IMR-90 (cell line): ENCODE measurements at regions not wholly inside any gene's neighbourhood (a gene's known extent, or its start where the extent isn't known, plus 50 kb on each side); places are given as distances from the start of the nearest gene placed in this dataset.

ENCODE experiments used
- ATAC-seq: fragments of 200-7000 bp; cut with Tn5 transposase; 2 replicates; pipeline ENCODE4 v1.9.1; 2020; ENCODE audit warnings: low read depth, mild to moderate bottlenecking, moderate library complexity
- BruUV-seq: library from RNA; stranded (reverse); fragments of 400-500 nt; replicated peaks from 2 replicates; lab custom pipeline; 2021; lab: Mats Ljungman, UMichigan
- CTCF ChIA-PET: fragments of 300-600 bp; formaldehyde crosslinking; extraction: SDS; loops from one replicate; lab custom pipeline; 2021; ENCODE audit warnings: antibody characterized with exemption; lab: Yijun Ruan, JAX
- POLR2A ChIA-PET: fragments of 300-600 bp; sonication (Branson Sonifier 250); formaldehyde crosslinking; loops from one replicate; lab custom pipeline; 2022; ENCODE audit warnings: antibody characterized with exemption; ENCODE audit not compliant: unreplicated experiment; lab: Charles Lee
- DNase-seq: peaks from one replicate; pipeline ENCODE4 v3.0.0; 2013
- H2AFZ ChIP-seq: replicated peaks from 2 replicates; pipeline ENCODE3; 2013; ENCODE audit warnings: low read length, mild to moderate bottlenecking; ENCODE audit not compliant: poor library complexity
- H2AK5ac ChIP-seq: 2 replicates; pipeline ENCODE4 v1.6.1; 2013; ENCODE audit warnings: low read depth, low read length, inconsistent platforms
- H2AK9ac ChIP-seq: replicated peaks from 2 replicates; pipeline ENCODE3; 2013; ENCODE audit warnings: mild to moderate bottlenecking, low read depth, low read length, moderate library complexity; ENCODE audit not compliant: poor library complexity
- H2BK120ac ChIP-seq: 2 replicates; pipeline ENCODE4 v1.6.1; 2013; ENCODE audit warnings: low read depth, low read length, inconsistent platforms
- H2BK15ac ChIP-seq: 3 replicates; pipeline ENCODE4 v1.6.1; 2013; ENCODE audit warnings: low read depth, low read length, inconsistent platforms
- H2BK20ac ChIP-seq: 2 replicates; pipeline ENCODE4 v1.6.1; 2013; ENCODE audit warnings: low read depth, mild to moderate bottlenecking, inconsistent platforms, low read length, moderate library complexity
- H2BK5ac ChIP-seq: 2 replicates; pipeline ENCODE4 v1.6.1; 2013; ENCODE audit warnings: mild to moderate bottlenecking, low read depth, low read length, inconsistent platforms; ENCODE audit not compliant: poor library complexity, severe bottlenecking
- H3K14ac ChIP-seq: replicated peaks from 2 replicates; pipeline ENCODE4 v1.6.1; 2013; ENCODE audit warnings: low read depth, low read length, inconsistent platforms
- H3K18ac ChIP-seq: 2 replicates; pipeline ENCODE4 v1.6.1; 2013; ENCODE audit warnings: low read depth, low read length, control low read depth
- H3K23ac ChIP-seq: 2 replicates; pipeline ENCODE4 v1.6.1; 2013; ENCODE audit warnings: low read depth, low read length, inconsistent platforms
- H3K27ac ChIP-seq: 2 replicates; pipeline ENCODE4 v1.5.1; 2013; ENCODE audit warnings: mild to moderate bottlenecking, control low read depth, low read length; ENCODE audit not compliant: insufficient read depth
- H3K27me3 ChIP-seq: 2 replicates; pipeline ENCODE4 v1.6.1; 2013; ENCODE audit warnings: low read length; ENCODE audit not compliant: control insufficient read depth, insufficient read depth
- H3K36me3 ChIP-seq: 2 replicates; pipeline ENCODE4 v1.6.1; 2013; ENCODE audit warnings: low read length, mixed read lengths; ENCODE audit not compliant: control insufficient read depth, insufficient read depth
- H3K4ac ChIP-seq: 2 replicates; pipeline ENCODE4 v1.6.1; 2013; ENCODE audit warnings: low read depth, low read length, inconsistent platforms
- H3K4me1 ChIP-seq: 2 replicates; pipeline ENCODE4 v1.6.1; 2013; ENCODE audit warnings: low read length, mixed read lengths; ENCODE audit not compliant: control insufficient read depth, insufficient read depth
- H3K4me2 ChIP-seq: 2 replicates; pipeline ENCODE4 v1.6.1; 2013; ENCODE audit warnings: low read depth, mild to moderate bottlenecking, control low read depth, low read length, moderate library complexity
- H3K4me3 ChIP-seq: 2 replicates; pipeline ENCODE4 v1.5.1; 2013; ENCODE audit warnings: low read depth, mild to moderate bottlenecking, control low read depth, low read length, moderate library complexity; ENCODE audit not compliant: insufficient read depth
- H3K56ac ChIP-seq: 2 replicates; pipeline ENCODE4 v1.6.1; 2013; ENCODE audit warnings: low read length, inconsistent platforms; ENCODE audit not compliant: insufficient read depth; ENCODE audit errors: extremely low read depth
- H3K79me1 ChIP-seq, 2 experiments: 2 replicates each; pipeline ENCODE4 v1.6.1; 2013; ENCODE audit warnings: low read length in 2 of 2, inconsistent platforms in 1 of 2, low read depth in 1 of 2
- H3K9ac ChIP-seq: 2 replicates; pipeline ENCODE4 v1.6.1; 2013; ENCODE audit warnings: low read depth, low read length, control low read depth
- H3K9me1 ChIP-seq: 2 replicates; pipeline ENCODE4 v1.6.1; 2013; ENCODE audit warnings: low read length, inconsistent platforms; ENCODE audit not compliant: insufficient read depth
- H3K9me3 ChIP-seq: 2 replicates; pipeline ENCODE4 v1.6.1; 2013; ENCODE audit warnings: low read length; ENCODE audit not compliant: control insufficient read depth, insufficient read depth
- H4K20me1 ChIP-seq: 2 replicates; pipeline ENCODE4 v1.6.1; 2013; ENCODE audit warnings: low read length, inconsistent platforms; ENCODE audit not compliant: insufficient read depth
- H4K5ac ChIP-seq: 2 replicates; pipeline ENCODE4 v1.6.1; 2013; ENCODE audit warnings: mild to moderate bottlenecking, low read depth, low read length, control low read depth
- H4K8ac ChIP-seq, 2 experiments: 2 replicates each; pipeline ENCODE4 v1.6.1; 2013; ENCODE audit warnings: low read depth in 2 of 2, low read length in 2 of 2, control low read depth in 1 of 2, inconsistent platforms in 1 of 2
- H4K91ac ChIP-seq: 2 replicates; pipeline ENCODE4 v1.6.1; 2013; ENCODE audit warnings: low read depth, low read length, inconsistent platforms; ENCODE audit not compliant: insufficient read depth
- BHLHE40 ChIP-seq: fragments of 150-350 bp; IDR thresholded peaks from 2 replicates; pipeline ENCODE4 v1.6.1; 2016; ENCODE audit warnings: mild to moderate bottlenecking, low read depth, low read length
- CEBPB ChIP-seq: IDR thresholded peaks from 2 replicates; pipeline ENCODE4 v1.6.1; 2012; ENCODE audit warnings: low read depth, low read length, improper control_type of control experiment
- CHD1 ChIP-seq: IDR thresholded peaks from 2 replicates; pipeline ENCODE4 v1.6.1; 2012; ENCODE audit warnings: low read depth, low read length, improper control_type of control experiment
- FOS ChIP-seq: fragments of 150-350 bp; IDR thresholded peaks from 2 replicates; pipeline ENCODE4 v1.6.1; 2016; ENCODE audit warnings: low read depth, low read length
- MAFK ChIP-seq: IDR thresholded peaks from 2 replicates; pipeline ENCODE4 v1.6.1; 2012; ENCODE audit warnings: low read depth, low read length, improper control_type of control experiment
- MAZ ChIP-seq: IDR thresholded peaks from 2 replicates; pipeline ENCODE4 v1.6.1; 2012; ENCODE audit warnings: low read depth, mild to moderate bottlenecking, low read length, improper control_type of control experiment, moderate library complexity, borderline replicate concordance
- MXI1 ChIP-seq: IDR thresholded peaks from 2 replicates; pipeline ENCODE4 v1.6.1; 2012; ENCODE audit warnings: low read depth, mild to moderate bottlenecking, low read length, moderate library complexity, borderline replicate concordance
- POLR2A ChIP-seq: IDR thresholded peaks from 2 replicates; pipeline ENCODE4 v1.6.1; 2012; ENCODE audit warnings: mild to moderate bottlenecking, low read depth, low read length
- RAD21 ChIP-seq: IDR thresholded peaks from 2 replicates; pipeline ENCODE4 v1.6.1; 2012; ENCODE audit warnings: low read length, improper control_type of control experiment
- RCOR1 ChIP-seq: IDR thresholded peaks from 2 replicates; pipeline ENCODE4 v1.6.1; 2012; ENCODE audit warnings: mild to moderate bottlenecking, low read length, improper control_type of control experiment; ENCODE audit not compliant: insufficient replicate concordance
- SMC3 ChIP-seq: fragments of 150-350 bp; IDR thresholded peaks from 2 replicates; pipeline ENCODE4 v1.6.1; 2016; ENCODE audit warnings: low read depth, mild to moderate bottlenecking, antibody characterized with exemption, low read length, moderate library complexity
- WGBS, 2 experiments: methylation state at CpG; one replicate each; pipeline versions ENCODE4 v1.1.5 to v1.1.7; 2013; ENCODE audit warnings: missing lambda C conversion rate in 2 of 2; ENCODE audit not compliant: insufficient read length in 1 of 2; ENCODE audit errors: extremely low coverage in 2 of 2; 5-methylcytosine and 5-hydroxymethylcytosine counted together
- dilution Hi-C: fragments of 300-500 bp; cut with HindIII; formaldehyde crosslinking; loops from one replicate; pipeline ENCODE4 v1.14.3; 2018; ENCODE audit warnings: low sequenced_read_pairs; ENCODE audit not compliant: unreplicated experiment
- in situ Hi-C: fragments of 300-500 bp; cut with MboI; formaldehyde crosslinking; loops from 3 replicates; pipeline ENCODE4 v1.14.3; 2019; ENCODE audit warnings: low sequenced_read_pairs, inconsistent platforms, mixed read lengths
- intact Hi-C: fragments of 100-400 bp; cut with micrococcal nuclease; formaldehyde crosslinking; loops from 2 replicates; pipeline ENCODE4 v1.10.0; 2022
- TF ChIP-seq, protein P1 (sequence below): fragments of 150-350 bp; IDR thresholded peaks from 2 replicates; pipeline ENCODE4 v1.6.1; 2017; ENCODE audit warnings: mild to moderate bottlenecking, antibody characterized with exemption, low read length, low read depth
- TF ChIP-seq, protein P2 (sequence below): conservative IDR thresholded peaks from 2 replicates; pipeline ENCODE4 v1.5.1; 2012; ENCODE audit warnings: mild to moderate bottlenecking, low read depth, low read length, improper control_type of control experiment
- TF ChIP-seq, protein P3 (sequence below): fragments of 150-350 bp; IDR thresholded peaks from 2 replicates; pipeline ENCODE4 v1.6.1; 2016; ENCODE audit warnings: low read depth, mild to moderate bottlenecking, low read length, moderate library complexity, borderline replicate concordance

DNA sequence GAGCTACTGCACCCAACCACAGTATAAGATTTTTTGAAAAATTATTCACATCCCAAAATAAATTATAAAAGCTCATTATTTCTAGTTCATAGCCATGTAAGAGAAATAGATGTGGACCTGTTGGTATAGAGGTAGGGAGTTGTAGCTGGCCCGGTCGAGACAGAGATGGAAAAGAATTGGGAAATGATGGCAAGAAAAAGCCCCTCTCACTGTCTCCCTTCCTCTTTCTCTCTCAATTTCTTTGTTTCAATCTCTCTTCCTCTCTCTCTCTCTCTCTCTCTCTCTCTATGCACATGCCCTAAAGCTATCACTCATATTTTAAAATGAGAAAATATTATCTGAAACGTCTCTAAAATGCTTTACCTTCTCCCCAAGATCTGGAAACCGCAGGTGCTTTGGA is 80.7 kb upstream of the CD83 start:
- intact Hi-C loops, result loop anchor here (5.0 kb wide), 1 partner anchor 115 kb away; the partner anchor contains the start of gene RNF182

More for the DNA sequence above, 80.7 kb upstream of the CD83 start:
- Histone ChIP-seq H3K4me2 (no peak overlapping the region), H3K4me1 (peaks cover 18% of the 10 kb centered on the region), H2BK5ac (peak overlapping the region; percentile 94), H2BK120ac (peak overlapping the region; percentile 100), H4K20me1 (no peaks in the 10 kb centered on the region), H3K9me1 (peaks cover 17% of the 10 kb centered on the region), H2BK20ac (peak overlapping the region; percentile 95), H3K79me1 (no peaks in the 10 kb centered on the region), H4K5ac (peak overlapping the region; percentile 100), H3K23ac (no peak overlapping the region; the same call in 1 of the 2 replicates), H3K14ac (no peak overlapping the region; the same call in 1 of the 2 replicates), H3K27me3 (no peaks in the 10 kb centered on the region), H3K18ac (peak overlapping the region; percentile 90), H3K4ac (peak overlapping the region; percentile 100), H3K4me3 (no peak overlapping the region), H2BK15ac (peak overlapping the region; percentile 100; the same call in 2 of the 3 replicates), H3K9ac (no peak overlapping the region), H4K8ac (peak overlapping the region; percentile 93 to 99; a peak in 2 of 4 replicates), H2AFZ (no peak overlapping the region), H2AK9ac (peak overlapping the region; percentile 75), H3K36me3 (no peaks in the 10 kb centered on the region), H4K91ac (peak overlapping the region; percentile 100), H3K9me3 (peaks cover 2% of the 10 kb centered on the region; the same call in 1 of the 2 replicates), H2AK5ac (peak overlapping the region; percentile 100; the same call in 1 of the 2 replicates), H3K56ac (no peak overlapping the region; the same call in 1 of the 2 replicates), H3K27ac (peak overlapping the region; percentile 100)
- in situ Hi-C loops, result no loop called here
- ATAC-seq (no peak), DNase-seq (no peak)
- no peak for TF ChIP-seq CHD1
- no peak for TF ChIP-seq MAZ
- TF ChIP-seq RAD21, result no peak
- no peak for TF ChIP-seq CEBPB
- no peak for TF ChIP-seq SMC3
- no peak for TF ChIP-seq BHLHE40
- TF ChIP-seq, protein P1, sequence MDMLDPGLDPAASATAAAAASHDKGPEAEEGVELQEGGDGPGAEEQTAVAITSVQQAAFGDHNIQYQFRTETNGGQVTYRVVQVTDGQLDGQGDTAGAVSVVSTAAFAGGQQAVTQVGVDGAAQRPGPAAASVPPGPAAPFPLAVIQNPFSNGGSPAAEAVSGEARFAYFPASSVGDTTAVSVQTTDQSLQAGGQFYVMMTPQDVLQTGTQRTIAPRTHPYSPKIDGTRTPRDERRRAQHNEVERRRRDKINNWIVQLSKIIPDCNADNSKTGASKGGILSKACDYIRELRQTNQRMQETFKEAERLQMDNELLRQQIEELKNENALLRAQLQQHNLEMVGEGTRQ, result no peak
- no peak for TF ChIP-seq FOS
- TF ChIP-seq MAFK, result no peak
- TF ChIP-seq, protein P2, sequence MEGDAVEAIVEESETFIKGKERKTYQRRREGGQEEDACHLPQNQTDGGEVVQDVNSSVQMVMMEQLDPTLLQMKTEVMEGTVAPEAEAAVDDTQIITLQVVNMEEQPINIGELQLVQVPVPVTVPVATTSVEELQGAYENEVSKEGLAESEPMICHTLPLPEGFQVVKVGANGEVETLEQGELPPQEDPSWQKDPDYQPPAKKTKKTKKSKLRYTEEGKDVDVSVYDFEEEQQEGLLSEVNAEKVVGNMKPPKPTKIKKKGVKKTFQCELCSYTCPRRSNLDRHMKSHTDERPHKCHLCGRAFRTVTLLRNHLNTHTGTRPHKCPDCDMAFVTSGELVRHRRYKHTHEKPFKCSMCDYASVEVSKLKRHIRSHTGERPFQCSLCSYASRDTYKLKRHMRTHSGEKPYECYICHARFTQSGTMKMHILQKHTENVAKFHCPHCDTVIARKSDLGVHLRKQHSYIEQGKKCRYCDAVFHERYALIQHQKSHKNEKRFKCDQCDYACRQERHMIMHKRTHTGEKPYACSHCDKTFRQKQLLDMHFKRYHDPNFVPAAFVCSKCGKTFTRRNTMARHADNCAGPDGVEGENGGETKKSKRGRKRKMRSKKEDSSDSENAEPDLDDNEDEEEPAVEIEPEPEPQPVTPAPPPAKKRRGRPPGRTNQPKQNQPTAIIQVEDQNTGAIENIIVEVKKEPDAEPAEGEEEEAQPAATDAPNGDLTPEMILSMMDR, result no peak
- no peak for TF ChIP-seq RCOR1
- TF ChIP-seq MXI1, result no peak
- no peak for TF ChIP-seq POLR2A
- TF ChIP-seq, protein P3, sequence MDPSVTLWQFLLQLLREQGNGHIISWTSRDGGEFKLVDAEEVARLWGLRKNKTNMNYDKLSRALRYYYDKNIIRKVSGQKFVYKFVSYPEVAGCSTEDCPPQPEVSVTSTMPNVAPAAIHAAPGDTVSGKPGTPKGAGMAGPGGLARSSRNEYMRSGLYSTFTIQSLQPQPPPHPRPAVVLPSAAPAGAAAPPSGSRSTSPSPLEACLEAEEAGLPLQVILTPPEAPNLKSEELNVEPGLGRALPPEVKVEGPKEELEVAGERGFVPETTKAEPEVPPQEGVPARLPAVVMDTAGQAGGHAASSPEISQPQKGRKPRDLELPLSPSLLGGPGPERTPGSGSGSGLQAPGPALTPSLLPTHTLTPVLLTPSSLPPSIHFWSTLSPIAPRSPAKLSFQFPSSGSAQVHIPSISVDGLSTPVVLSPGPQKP, result no peak
- no CpG with 5 or more reads among the region's 4 CpGs for WGBS, 2 experiments
- no TSS peak for BruUV-seq
- CTCF ChIA-PET, result interaction anchor here (0.5 to 2.7 kb wide), 4 partner anchors 10 to 636 kb away, joined by 3 to 12 read pairs (median 8); no protein-coding TSS in a partner anchor
- dilution Hi-C loops, result no loop called here
- POLR2A ChIA-PET, result no interaction called here
